Right renal cortex interstitium (tissue), 3 donors: ENCODE measurements at regions not wholly inside any gene's neighbourhood (a gene's known extent, or its start where the extent isn't known, plus 50 kb on each side); places are given as distances from the start of the nearest gene placed in this dataset.
A peak's percentile ranks its signal among the peaks of the same experiment; 100 is the strongest.

Experiments
- DNase-seq, 3 donors: peaks; one replicate each; pipeline ENCODE4 v3.0.0-alpha.2; 2013; ENCODE audit warnings: low read depth in 3 of 3, low spot score in 2 of 3

DNA sequence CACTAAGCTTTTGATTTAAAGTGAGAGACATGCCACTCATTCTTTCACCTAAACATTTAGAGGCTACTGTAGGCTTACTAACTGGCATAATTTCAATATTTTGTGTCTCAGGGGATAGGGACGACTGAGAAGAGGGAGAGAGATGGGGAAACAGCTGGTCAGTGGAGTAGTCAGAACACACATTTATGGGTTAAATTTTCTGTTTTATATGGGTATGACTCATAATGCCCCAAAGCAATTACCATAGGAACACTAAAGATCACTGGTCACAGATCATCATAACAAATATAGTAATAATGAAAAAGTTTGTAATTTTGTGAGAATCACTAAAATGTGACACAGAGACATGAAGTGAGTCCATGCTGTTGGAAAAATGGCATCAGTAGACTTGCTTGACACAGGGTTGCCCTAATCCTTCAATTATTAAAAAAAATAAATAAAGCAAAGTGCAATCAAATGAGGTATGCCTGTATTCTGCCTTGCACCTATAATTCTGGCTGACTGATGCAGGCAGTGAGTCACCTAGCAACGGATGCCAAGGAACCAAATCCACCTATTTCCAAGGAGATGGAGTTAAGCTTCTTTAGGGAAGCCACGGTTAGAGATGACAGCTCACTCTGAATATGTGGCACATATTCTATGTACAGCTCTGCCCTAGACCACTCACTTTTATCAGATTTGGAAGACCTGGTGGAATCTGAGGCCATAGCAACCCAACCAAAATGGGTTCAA, 166.1 kb downstream of the MARCHF11 start:
- no peak for DNase-seq

DNA sequence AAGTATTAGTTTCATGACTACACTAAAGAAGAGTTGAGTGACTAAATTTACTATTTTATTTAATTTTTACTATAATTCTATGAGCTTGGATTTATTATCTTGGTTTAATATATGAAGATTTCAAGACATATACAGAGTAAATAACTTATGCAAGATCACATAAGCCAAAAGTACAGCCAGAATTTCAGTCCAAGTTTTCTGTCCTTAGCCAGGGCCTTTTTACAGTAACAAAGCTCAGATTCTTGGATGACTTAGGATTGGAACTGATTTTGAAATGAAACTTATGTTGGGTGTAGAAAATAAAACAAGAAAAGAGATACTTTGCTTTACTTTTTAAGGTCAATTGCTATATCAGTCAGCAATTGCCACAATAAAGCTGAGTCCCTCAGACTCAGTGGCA, 170.3 kb downstream of the MARCHF11 start:
- DNase-seq: no peak

DNA sequence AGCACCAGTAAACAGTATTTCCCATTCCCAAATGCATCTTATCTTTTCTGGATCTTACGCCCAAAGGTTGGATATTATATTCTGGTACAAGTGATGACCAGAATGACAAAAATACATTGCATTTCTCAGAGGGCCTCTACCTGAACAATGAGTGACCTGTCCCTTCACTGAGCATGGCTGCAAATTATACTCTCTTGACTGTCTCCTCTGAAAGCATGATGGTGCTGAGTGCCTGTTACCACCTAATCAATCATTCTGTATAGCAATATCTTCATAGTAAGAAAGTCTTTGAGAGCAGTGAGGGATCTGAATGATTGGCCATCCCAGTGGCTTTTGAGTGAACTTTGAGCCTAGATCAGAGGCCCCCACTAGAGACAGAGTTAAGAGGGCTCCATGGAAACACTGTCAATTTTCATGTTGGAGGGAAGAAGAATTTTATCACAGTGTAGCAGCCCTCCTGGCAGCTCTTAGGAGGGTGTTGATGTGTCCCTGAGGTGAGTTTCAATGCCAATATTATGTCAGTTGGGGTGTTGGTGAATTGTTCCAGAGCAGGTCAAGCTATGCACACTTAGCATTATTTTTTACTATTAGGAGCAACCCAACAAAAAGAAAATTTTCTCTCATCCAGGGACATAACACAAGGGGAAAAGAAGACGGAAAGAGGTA, 171.7 kb downstream of the MARCHF11 start:
- no peak for DNase-seq

DNA sequence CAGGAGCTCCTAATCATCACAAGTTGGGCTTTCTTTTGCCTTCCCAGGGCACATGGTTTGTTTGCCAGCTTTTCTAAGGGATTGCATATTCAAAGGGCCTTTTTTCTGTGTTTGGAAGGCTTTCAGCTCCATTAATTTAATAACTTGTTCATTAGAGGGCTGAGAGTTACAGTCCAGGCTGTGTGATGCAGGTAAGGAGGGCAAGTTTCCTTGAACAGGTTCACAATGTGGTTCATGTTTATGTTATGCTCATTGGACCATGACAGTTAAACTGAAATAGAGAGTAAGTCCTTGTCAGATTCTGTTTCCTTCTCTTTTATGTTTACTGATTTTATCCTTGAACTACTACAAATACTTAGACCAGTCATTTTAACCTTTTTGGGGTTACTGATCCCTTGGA, 174.4 kb downstream of the MARCHF11 start:
- peak in 1 of 3 donors; percentile 45 for DNase-seq

DNA sequence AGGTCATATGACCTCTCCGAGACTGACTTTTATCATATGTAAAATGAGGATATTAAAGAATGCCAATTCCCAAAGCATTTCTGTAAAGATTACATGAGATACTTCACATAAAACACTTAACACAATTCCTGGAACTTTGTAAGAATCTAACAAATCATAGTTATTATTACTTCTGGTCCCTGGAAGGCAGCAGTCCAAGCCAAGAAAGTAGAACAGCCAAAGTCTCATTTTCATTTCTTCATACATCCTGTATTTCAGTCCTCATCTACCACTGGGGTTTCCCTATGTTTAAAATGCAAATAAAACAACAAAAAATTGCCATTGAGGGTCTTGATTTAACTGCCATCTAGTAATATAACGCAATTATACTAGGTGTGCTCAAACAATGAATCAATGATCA, 179.5 kb downstream of the MARCHF11 start:
- no peak for DNase-seq

GRCh38 chr5:15995341-15996052, 184.1 kb downstream of the MARCHF11 start:
- DNase-seq: no peak

- no peak for DNase-seq
Measured at GRCh38 chr5:15993919-15994318, 185.7 kb downstream of the MARCHF11 start.

DNA sequence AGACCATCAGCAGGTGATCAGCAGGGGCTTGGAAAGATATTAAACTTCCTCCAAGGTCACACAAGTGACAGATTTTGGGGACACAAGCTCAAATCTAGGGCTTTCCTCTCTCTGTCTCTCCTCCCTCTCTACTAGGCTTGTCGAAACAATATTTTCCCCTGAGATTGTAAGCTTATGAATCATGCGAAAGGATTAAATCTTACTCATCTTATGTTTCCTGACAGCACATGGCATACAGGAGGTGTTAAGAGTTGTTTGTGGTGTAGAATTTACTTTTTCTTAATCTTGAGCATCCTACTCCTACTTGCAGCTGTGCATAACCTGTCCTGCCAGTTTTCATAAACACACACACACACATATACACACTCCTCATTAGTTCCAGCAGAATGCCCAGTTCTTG, 186.3 kb downstream of the MARCHF11 start:
- DNase-seq: no peak

GRCh38 chr5:15992918-15993317, 186.7 kb downstream of the MARCHF11 start:
- no peak for DNase-seq

GRCh38 chr5:15991586-15991985, 188.0 kb downstream of the MARCHF11 start:
- no peak for DNase-seq
